Activated CD4-positive, CD25-positive, alpha-beta regulatory T cell treated with anti-CD3 and anti-CD28 coated beads, Interleukin-2, amount 50 U/mL, for 16 hours (primary cell): ENCODE measurements at regions not wholly inside any gene's neighbourhood (a gene's known extent, or its start where the extent isn't known, plus 50 kb on each side); places are given as distances from the start of the nearest gene placed in this dataset.

Source experiments
- DNase-seq: peaks from one replicate; pipeline ENCODE4 v3.0.0-alpha.2; 2020; ENCODE audit warnings: low read depth, low spot score

- no peak for DNase-seq
These were observed 460.9 kb downstream of the RMST start for GRCh38 chr12:97923546-97923945.

- no peak for DNase-seq
These were observed 461.5 kb downstream of the RMST start for GRCh38 chr12:97924122-97924521.

- DNase-seq, result no peak
These were observed 465.4 kb downstream of the RMST start for GRCh38 chr12:97927977-97928376.

- no peak for DNase-seq
These were observed 473.6 kb downstream of the RMST start for GRCh38 chr12:97936165-97936564.

- no peak for DNase-seq
These were observed 475.4 kb downstream of the RMST start for GRCh38 chr12:97938031-97938430.

GRCh38 chr12:97939156-97939555 lies 476.6 kb downstream of the RMST start:
- no peak for DNase-seq

- DNase-seq, result no peak
These were observed 477.5 kb downstream of the RMST start for GRCh38 chr12:97940105-97940504.

- no peak for DNase-seq
These were observed 478.0 kb downstream of the RMST start for GRCh38 chr12:97940629-97941028.

GRCh38 chr12:97941686-97942354 lies 479.2 kb downstream of the RMST start:
- no peak for DNase-seq

GRCh38 chr12:97943359-97943758 lies 480.8 kb downstream of the RMST start:
- no peak for DNase-seq

GRCh38 chr12:97944576-97944975 lies 482.0 kb downstream of the RMST start:
- DNase-seq, result no peak

GRCh38 chr12:97946701-97947100 lies 484.1 kb downstream of the RMST start:
- no peak for DNase-seq

- no peak for DNase-seq
These were observed 486.0 kb downstream of the RMST start for GRCh38 chr12:97948591-97948990.

- no peak for DNase-seq
These were observed 488.6 kb downstream of the RMST start for GRCh38 chr12:97951239-97951638.

- DNase-seq, result no peak
These were observed 489.1 kb downstream of the RMST start for GRCh38 chr12:97951717-97952116.

- no peak for DNase-seq
These were observed 494.5 kb downstream of the RMST start for GRCh38 chr12:97957109-97957508.

- no peak for DNase-seq
These were observed 497.6 kb downstream of the RMST start for GRCh38 chr12:97960225-97960624.

GRCh38 chr12:97960741-97961608 lies 498.4 kb downstream of the RMST start:
- no peak for DNase-seq

- no peak for DNase-seq
These were observed 505.2 kb downstream of the RMST start for GRCh38 chr12:97967831-97968230.

GRCh38 chr12:97968641-97969197 lies 506.1 kb downstream of the RMST start:
- no peak for DNase-seq

GRCh38 chr12:97977870-97978405 lies 515.3 kb downstream of the RMST start:
- no peak for DNase-seq

- DNase-seq, result no peak
These were observed 520.1 kb downstream of the RMST start for GRCh38 chr12:97982684-97983083.
